Psoas muscle (tissue), 7 donors: ENCODE measurements at regions not wholly inside any gene's neighbourhood (a gene's known extent, or its start where the extent isn't known, plus 50 kb on each side); places are given as distances from the start of the nearest gene placed in this dataset.

ENCODE experiments used
- ATAC-seq, 4 donors: fragments of 200-7000 bp; cut with Tn5 transposase; one replicate each; pipeline ENCODE4 v1.9.1; 2020; ENCODE audit warnings: moderate library complexity in 3 of 4, mild to moderate bottlenecking in 2 of 4
- DNase-seq, 2 donors: peaks; one replicate each; pipeline ENCODE4 v3.0.0-alpha.2; 2020
- H3K27ac ChIP-seq: fragments of 200-600 bp; one replicate; pipeline ENCODE4 v1.8.0; 2022
- H3K27me3 ChIP-seq, 3 donors: fragments of 200-600 bp in 1 of 3; one replicate each; pipeline versions ENCODE4 v1.6.1 to v1.8.0; 2013 to 2022; ENCODE audit warnings: low read length in 2 of 3, mild to moderate bottlenecking in 2 of 3, moderate library complexity in 1 of 3; ENCODE audit not compliant: insufficient read depth in 3 of 3
- H3K36me3 ChIP-seq, 2 donors: fragments of 200-600 bp in 1 of 2; one replicate each; pipeline versions ENCODE4 v1.6.1 to v1.8.0; 2013 to 2022; ENCODE audit warnings: low read depth in 1 of 2, mild to moderate bottlenecking in 1 of 2, moderate library complexity in 1 of 2; ENCODE audit not compliant: insufficient read depth in 1 of 2
- H3K4me1 ChIP-seq: fragments of 200-600 bp; one replicate; pipeline ENCODE4 v1.8.0; 2022
- H3K4me3 ChIP-seq: fragments of 200-600 bp; one replicate; pipeline ENCODE4 v1.8.0; 2022; ENCODE audit warnings: mild to moderate bottlenecking
- H3K9me3 ChIP-seq: fragments of 200-600 bp; one replicate; pipeline ENCODE4 v1.8.0; 2022
- WGBS, 3 donors: extraction: QIAGEN DNeasy Blood & Tissue Kit; methylation state at CpG; one replicate each; pipeline versions ENCODE4 v1.1.6 to v1.1.7; 2013; 5-methylcytosine and 5-hydroxymethylcytosine counted together
- intact Hi-C, 2 donors: fragments of 100-400 bp; cut with DNase I; formaldehyde crosslinking; loops; one replicate each; pipeline versions ENCODE4 v1.11.0 to v1.14.2; 2022
- TF ChIP-seq, protein P1 (sequence below): fragments of 200-600 bp; IDR thresholded peaks from one replicate; pipeline ENCODE4 v1.8.0; 2022; ENCODE audit warnings: antibody characterized with exemption
- donor health status: healthy with polysubstance abuse.
- donor health status: DM: no; HTN: no; CAD: no; lungs with moderate emphysema.
- donor health status: Bipolar disorder and iron deficiency.
- donor health status: healthy.
- donor health status: DM: yes; HTN: yes; CAD: no.
- donor health status: DM: no; HTN: no; CAD: no.
- donor health status: DM: yes; HTN: yes; CAD: no.

DNA sequence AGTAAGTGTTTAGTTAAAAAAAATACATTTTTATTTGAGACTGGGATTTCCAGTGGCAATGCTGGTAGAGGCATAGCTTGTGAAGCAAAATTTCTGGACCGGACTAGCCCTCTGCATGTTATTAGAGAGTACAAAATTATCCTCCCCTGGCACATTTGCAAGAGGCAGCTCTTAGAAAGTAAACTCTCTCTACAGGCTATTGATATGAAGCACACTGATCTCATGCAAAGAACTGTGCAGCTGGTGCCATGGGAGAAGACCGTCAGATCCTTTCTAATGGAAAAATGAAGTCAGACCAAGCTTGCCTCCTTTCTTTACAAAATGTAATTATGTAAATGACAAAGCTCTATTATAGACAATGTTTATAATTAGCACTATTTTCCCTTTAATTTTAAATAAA lies 2717.2 kb downstream of the PCDH7 start:
- H3K4me1 ChIP-seq: no peaks in the 10 kb centered on the region
- no peaks in the 10 kb centered on the region for H3K9me3 ChIP-seq
- H3K4me3 ChIP-seq: no peak overlapping the region
- H3K27me3 ChIP-seq: no peaks in the 10 kb centered on the region
- H3K27ac ChIP-seq: no peak overlapping the region
- H3K36me3 ChIP-seq: no peaks in the 10 kb centered on the region
- 24 to 46% (median 25%) methylated on average over 2 of the region's 2 CpGs for WGBS, 3 donors
- DNase-seq: no peak
- TF ChIP-seq, protein P1, sequence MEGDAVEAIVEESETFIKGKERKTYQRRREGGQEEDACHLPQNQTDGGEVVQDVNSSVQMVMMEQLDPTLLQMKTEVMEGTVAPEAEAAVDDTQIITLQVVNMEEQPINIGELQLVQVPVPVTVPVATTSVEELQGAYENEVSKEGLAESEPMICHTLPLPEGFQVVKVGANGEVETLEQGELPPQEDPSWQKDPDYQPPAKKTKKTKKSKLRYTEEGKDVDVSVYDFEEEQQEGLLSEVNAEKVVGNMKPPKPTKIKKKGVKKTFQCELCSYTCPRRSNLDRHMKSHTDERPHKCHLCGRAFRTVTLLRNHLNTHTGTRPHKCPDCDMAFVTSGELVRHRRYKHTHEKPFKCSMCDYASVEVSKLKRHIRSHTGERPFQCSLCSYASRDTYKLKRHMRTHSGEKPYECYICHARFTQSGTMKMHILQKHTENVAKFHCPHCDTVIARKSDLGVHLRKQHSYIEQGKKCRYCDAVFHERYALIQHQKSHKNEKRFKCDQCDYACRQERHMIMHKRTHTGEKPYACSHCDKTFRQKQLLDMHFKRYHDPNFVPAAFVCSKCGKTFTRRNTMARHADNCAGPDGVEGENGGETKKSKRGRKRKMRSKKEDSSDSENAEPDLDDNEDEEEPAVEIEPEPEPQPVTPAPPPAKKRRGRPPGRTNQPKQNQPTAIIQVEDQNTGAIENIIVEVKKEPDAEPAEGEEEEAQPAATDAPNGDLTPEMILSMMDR: no peak
- intact Hi-C loops: no loop called here
- no peak for ATAC-seq

DNA sequence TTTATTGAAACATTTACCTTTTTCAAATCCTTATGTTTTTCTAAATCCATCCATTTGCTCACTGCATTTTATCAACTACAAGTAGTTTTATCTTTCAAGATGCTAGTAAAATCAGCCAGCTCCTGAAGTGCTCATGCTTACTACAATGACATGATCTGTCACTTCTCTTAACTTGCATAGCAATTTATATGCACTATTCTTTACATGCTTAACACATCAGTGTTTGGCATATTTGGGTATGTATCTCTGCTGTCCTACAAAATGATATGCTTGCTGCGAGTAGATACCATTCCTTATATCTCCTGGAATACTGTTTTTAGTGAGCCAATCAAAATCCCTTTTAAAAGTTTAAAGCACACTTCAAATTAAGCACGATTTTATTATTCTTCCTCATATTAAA lies 2726.8 kb downstream of the PCDH7 start:
- Histone ChIP-seq H3K4me1 (no peaks in the 10 kb centered on the region), H3K27ac (no peak overlapping the region), H3K36me3 (no peaks in the 10 kb centered on the region), H3K9me3 (no peaks in the 10 kb centered on the region), H3K4me3 (no peak overlapping the region), H3K27me3 (no peaks in the 10 kb centered on the region)
- WGBS, 3 donors: 80 to 83% (median 81%) methylated on average over 2 of the region's 2 CpGs
- intact Hi-C loops: no loop called here
- no peak for ATAC-seq
- no peak for DNase-seq
- TF ChIP-seq, protein P1: no peak

DNA sequence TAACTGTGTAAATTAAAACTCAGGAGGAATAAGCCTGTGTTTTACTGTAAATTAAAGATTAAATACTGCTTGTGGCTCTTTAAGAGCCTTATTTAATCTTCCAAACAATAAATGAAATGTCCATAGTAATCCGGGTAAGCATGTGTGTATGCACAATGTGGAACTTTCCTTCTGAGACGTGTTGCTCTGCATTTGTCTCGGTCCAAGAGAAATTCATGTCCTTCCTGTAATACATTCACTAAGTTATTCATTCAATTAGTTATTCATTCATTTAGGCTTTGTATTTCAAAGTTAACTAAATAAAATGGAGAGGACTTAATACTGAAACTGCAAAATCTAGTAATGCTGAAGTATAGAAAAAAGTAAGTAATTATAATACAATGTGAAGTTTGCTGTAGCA lies 2728.8 kb downstream of the PCDH7 start:
- ATAC-seq: no peak
- intact Hi-C loops: no loop called here
- TF ChIP-seq, protein P1: no peak

DNA sequence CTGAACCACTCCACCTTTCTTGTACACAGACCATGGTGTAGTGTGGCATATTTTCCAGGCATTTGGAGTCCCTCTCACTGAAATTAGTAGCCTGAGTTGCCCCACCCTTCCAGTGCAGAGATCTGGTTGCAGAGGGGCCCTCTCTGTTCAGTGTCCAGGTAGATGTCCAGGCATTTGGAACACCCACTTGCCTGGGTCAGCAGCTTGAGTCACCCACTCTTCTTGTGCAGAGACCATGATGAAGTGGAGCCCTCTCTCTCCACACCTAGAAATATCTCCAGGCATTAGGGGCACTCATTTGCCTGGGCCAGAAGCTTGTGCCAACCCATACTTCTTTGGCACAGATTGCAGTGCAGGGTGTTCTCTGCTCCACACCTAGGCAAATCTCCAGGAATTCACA lies 2733.3 kb downstream of the PCDH7 start:
- no peaks in the 10 kb centered on the region for H3K9me3 ChIP-seq
- intact Hi-C loops: no loop called here
- H3K36me3 ChIP-seq: no peaks in the 10 kb centered on the region
- H3K27me3 ChIP-seq: no peaks in the 10 kb centered on the region
- ATAC-seq (no peak), DNase-seq (no peak)
- H3K4me3 ChIP-seq: no peak overlapping the region
- no peaks in the 10 kb centered on the region for H3K4me1 ChIP-seq
- TF ChIP-seq, protein P1: no peak
- no peak overlapping the region for H3K27ac ChIP-seq

More for the DNA sequence above, 2728.8 kb downstream of the PCDH7 start:
- DNase-seq: no peak
- no peaks in the 10 kb centered on the region for H3K9me3 ChIP-seq
- 76 to 81% (median 76%) methylated on average over 3 of the region's 3 CpGs for WGBS, 3 donors
- no peaks in the 10 kb centered on the region for H3K27me3 ChIP-seq
- H3K4me3 ChIP-seq: no peak overlapping the region
- no peaks in the 10 kb centered on the region for H3K36me3 ChIP-seq
- no peaks in the 10 kb centered on the region for H3K4me1 ChIP-seq
- no peak overlapping the region for H3K27ac ChIP-seq

DNA sequence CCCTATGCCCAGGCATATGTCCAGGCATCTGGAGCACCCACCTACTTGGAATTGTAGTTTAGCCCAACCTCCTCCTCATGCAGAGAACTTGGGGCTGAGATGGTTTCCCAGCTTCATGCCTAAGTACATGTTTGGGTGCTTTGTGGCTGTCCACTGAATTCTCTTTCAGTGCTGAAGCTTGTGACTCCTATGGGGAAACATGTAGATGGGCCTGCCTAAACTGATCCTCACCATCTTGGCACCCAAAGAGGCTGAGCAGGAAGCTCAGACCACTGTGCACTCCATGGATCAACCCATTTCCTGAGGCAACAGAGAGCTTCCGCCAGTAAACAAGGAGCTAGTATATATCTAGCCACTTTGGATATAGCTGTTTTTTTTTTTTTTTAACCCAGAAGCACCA lies 2733.7 kb downstream of the PCDH7 start:
- Histone ChIP-seq H3K27ac (no peak overlapping the region), H3K9me3 (no peaks in the 10 kb centered on the region), H3K4me3 (no peak overlapping the region), H3K36me3 (no peaks in the 10 kb centered on the region), H3K27me3 (no peaks in the 10 kb centered on the region), H3K4me1 (no peaks in the 10 kb centered on the region)
- TF ChIP-seq, protein P1: no peak
- DNase-seq (no peak), ATAC-seq (no peak)
- intact Hi-C loops: no loop called here
- WGBS, 3 donors: 91 to 96% (median 96%) methylated on average over 1 of the region's 1 CpG
